K562 (cell line): ENCODE measurements at regions not wholly inside any gene's neighbourhood (a gene's known extent, or its start where the extent isn't known, plus 50 kb on each side); places are given as distances from the start of the nearest gene placed in this dataset.

ENCODE experiments used
- CHD4 ChIP-seq: fragments of 200-600 bp; sonication (generic); IDR thresholded peaks from 3 replicates; pipeline ENCODE4 v1.6.1; 2012; ENCODE audit warnings: low read depth, mild to moderate bottlenecking, mixed read lengths, low read length, inconsistent platforms; ENCODE audit not compliant: insufficient read depth, insufficient replicate concordance, poor library complexity, severe bottlenecking
- EWSR1 ChIP-seq: fragments of 450-650 bp; IDR thresholded peaks from 2 replicates; pipeline ENCODE4 v1.6.1; 2018; ENCODE audit warnings: borderline replicate concordance, mild to moderate bottlenecking, low read depth, moderate library complexity; ENCODE audit not compliant: partially characterized antibody
- KDM1A ChIP-seq, 2 experiments: fragments of 450-650 bp; IDR thresholded peaks; 2 replicates each; pipeline ENCODE4 v1.6.1; 2016; ENCODE audit warnings: mild to moderate bottlenecking in 2 of 2
- MCM5 ChIP-seq: fragments of 450-650 bp; IDR thresholded peaks from 2 replicates; pipeline ENCODE4 v1.6.1; 2016; ENCODE audit warnings: low read depth
- RAD51 ChIP-seq: fragments of 450-650 bp; IDR thresholded peaks from 2 replicates; pipeline ENCODE4 v1.7.1; 2016; ENCODE audit warnings: low read depth, mild to moderate bottlenecking, borderline replicate concordance
- RBM25 ChIP-seq: fragments of 200-400 bp; formaldehyde crosslinking; IDR thresholded peaks from 2 replicates; pipeline ENCODE4 v1.6.1; 2018; ENCODE audit warnings: low read length, low read depth, moderate library complexity; ENCODE audit not compliant: severe bottlenecking
- RCOR1 ChIP-seq, 2 experiments: IDR thresholded peaks; 2 replicates each; pipeline ENCODE4 v1.6.1; 2012; ENCODE audit warnings: low read depth in 2 of 2, low read length in 2 of 2, borderline replicate concordance in 1 of 2, improper control_type of control experiment in 1 of 2
- ZBTB11 ChIP-seq, 3 experiments: fragments of 200-800 bp in 1 of 3; fragments of 250-450 bp in 1 of 3; fragments of 450-650 bp in 1 of 3; sonication (Bioruptor Pico) in 1 of 3; sonication (Bioruptor generic) in 1 of 3; formaldehyde crosslinking in 1 of 3; IDR thresholded peaks; 2 replicates each; pipeline versions ENCODE4 v1.6.1 to v1.8.0; 2016 to 2022; ENCODE audit warnings: mild to moderate bottlenecking in 2 of 3, missing genetic modification characterization in 2 of 3, missing compliant biosample characterization in 1 of 3, moderate library complexity in 1 of 3
- ZBTB2 ChIP-seq: fragments of 450-650 bp; IDR thresholded peaks from 2 replicates; pipeline ENCODE4 v1.6.1; 2016; ENCODE audit warnings: antibody characterized with exemption
- ZBTB43 ChIP-seq: sonication (generic); formaldehyde crosslinking; IDR thresholded peaks from 2 replicates; pipeline ENCODE4 v1.8.0; 2023; ENCODE audit warnings: mild to moderate bottlenecking, missing genetic modification reagents
- ZFX ChIP-seq: sonication (generic); formaldehyde crosslinking; IDR thresholded peaks from 2 replicates; pipeline ENCODE4 v1.8.0; 2022; ENCODE audit warnings: mild to moderate bottlenecking, missing genetic modification reagents, moderate library complexity
- ZNF197 ChIP-seq: fragments of 200-800 bp; sonication (Bioruptor generic); IDR thresholded peaks from 2 replicates; pipeline ENCODE4 v1.6.1; 2016; ENCODE audit warnings: low read depth, missing genetic modification characterization, missing compliant biosample characterization
- TF ChIP-seq, protein P1 (sequence below): fragments of 450-650 bp; IDR thresholded peaks from 2 replicates; pipeline ENCODE4 v1.6.1; 2018; ENCODE audit not compliant: partially characterized antibody
- TF ChIP-seq, protein P2 (sequence below): sonication (generic); formaldehyde crosslinking; IDR thresholded peaks from 2 replicates; pipeline ENCODE4 v1.8.0; 2022; ENCODE audit warnings: mild to moderate bottlenecking, low read depth, missing genetic modification reagents

DNA sequence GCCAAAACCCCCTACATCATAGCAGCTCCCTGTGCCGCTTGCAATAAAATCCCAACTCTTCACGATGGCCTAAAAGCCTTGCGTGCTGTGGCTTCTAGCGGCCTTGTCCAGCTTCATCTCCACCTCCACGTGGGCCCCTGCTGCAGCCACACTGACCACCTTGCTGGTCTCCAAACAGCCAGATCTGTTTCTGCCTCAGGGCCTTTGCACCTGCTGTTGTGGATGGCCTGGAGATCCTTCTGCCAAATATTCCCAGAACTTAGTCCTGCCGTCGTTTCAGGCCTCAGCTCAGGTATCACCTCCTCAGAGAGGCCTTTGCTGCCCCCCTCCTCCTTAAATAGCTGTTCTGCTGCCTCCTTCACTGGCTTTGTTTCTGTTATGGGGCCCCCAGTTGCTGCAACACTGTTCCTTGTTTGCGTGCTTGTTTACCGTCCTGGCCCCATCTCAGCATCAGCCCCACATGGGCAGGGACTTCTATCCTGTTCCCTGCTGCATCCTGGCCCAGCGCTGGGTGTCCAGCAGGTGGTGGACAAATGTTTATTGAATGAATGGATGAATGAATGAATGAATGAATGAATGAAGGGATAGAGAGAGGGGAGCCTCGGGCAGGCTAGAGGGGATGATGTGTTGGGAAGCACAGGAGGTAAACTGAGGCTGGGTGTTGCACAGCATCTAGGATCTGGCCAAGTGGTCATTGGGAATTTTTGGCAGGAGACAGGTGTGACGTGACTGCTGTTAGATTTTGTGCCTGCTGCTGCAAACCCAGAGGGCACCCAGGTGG is 171.0 kb upstream of the GSE1 start (continued):
- TF ChIP-seq, protein P1, sequence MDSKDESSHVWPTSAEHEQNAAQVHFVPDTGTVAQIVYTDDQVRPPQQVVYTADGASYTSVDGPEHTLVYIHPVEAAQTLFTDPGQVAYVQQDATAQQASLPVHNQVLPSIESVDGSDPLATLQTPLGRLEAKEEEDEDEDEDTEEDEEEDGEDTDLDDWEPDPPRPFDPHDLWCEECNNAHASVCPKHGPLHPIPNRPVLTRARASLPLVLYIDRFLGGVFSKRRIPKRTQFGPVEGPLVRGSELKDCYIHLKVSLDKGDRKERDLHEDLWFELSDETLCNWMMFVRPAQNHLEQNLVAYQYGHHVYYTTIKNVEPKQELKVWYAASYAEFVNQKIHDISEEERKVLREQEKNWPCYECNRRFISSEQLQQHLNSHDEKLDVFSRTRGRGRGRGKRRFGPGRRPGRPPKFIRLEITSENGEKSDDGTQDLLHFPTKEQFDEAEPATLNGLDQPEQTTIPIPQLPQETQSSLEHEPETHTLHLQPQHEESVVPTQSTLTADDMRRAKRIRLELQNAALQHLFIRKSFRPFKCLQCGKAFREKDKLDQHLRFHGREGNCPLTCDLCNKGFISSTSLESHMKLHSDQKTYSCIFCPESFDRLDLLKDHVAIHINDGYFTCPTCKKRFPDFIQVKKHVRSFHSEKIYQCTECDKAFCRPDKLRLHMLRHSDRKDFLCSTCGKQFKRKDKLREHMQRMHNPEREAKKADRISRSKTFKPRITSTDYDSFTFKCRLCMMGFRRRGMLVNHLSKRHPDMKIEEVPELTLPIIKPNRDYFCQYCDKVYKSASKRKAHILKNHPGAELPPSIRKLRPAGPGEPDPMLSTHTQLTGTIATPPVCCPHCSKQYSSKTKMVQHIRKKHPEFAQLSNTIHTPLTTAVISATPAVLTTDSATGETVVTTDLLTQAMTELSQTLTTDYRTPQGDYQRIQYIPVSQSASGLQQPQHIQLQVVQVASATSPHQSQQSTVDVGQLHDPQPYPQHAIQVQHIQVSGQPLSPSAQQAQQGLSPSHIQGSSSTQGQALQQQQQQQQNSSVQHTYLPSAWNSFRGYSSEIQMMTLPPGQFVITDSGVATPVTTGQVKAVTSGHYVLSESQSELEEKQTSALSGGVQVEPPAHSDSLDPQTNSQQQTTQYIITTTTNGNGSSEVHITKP, result no peak
- TF ChIP-seq ZBTB2 (no peak), CHD4 (peak; percentile 24), ZBTB43 (no peak), ZBTB11 (CRISPR knock-in tag; IDR thresholded peaks at IDR 0.05) (peak in 1 of 3 experiments; percentile 12; a peak in 1 of 6 replicates), EWSR1 (no peak), RAD51 (no peak), ZNF197 (no peak), RCOR1 (IDR thresholded peaks at IDR 0.05; ENCODE audit: borderline replicate concordance in 1 of 2, low read depth in 2 of 2, low read length in 2 of 2) (peak; percentile 8 to 69; a peak in 1 of 4 replicates), RBM25 (peak; percentile 82), ZFX (CRISPR knock-in tag) (0 out of 2 replicates have a peak, but pooled peaks have one; percentile 3), MCM5 (no peak), KDM1A (IDR thresholded peaks at IDR 0.05) (peak; percentile 48 to 49)
- TF ChIP-seq, protein P2, sequence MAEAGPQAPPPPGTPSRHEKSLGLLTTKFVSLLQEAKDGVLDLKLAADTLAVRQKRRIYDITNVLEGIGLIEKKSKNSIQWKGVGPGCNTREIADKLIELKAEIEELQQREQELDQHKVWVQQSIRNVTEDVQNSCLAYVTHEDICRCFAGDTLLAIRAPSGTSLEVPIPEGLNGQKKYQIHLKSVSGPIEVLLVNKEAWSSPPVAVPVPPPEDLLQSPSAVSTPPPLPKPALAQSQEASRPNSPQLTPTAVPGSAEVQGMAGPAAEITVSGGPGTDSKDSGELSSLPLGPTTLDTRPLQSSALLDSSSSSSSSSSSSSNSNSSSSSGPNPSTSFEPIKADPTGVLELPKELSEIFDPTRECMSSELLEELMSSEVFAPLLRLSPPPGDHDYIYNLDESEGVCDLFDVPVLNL, result 0 out of 2 replicates have a peak, but pooled peaks have one; percentile 53
